Liver (tissue), 8 donors: ENCODE measurements at regions not wholly inside any gene's neighbourhood (a gene's known extent, or its start where the extent isn't known, plus 50 kb on each side); places are given as distances from the start of the nearest gene placed in this dataset.

Experiments
- DNase-seq: peaks from one replicate; pipeline ENCODE4 v3.0.0-alpha.2; 2017; ENCODE audit warnings: low spot score
- H3K27ac ChIP-seq, 2 donors: one replicate each; pipeline ENCODE4 v1.7.0; 2013; ENCODE audit warnings: inconsistent platforms in 2 of 2, low read length in 2 of 2, control low read depth in 1 of 2, low read depth in 1 of 2, mild to moderate bottlenecking in 1 of 2
- H3K27me3 ChIP-seq, 4 donors: one replicate each; pipeline versions ENCODE4 v1.6.1 to v1.7.0; 2013; ENCODE audit warnings: low read length in 3 of 4, inconsistent platforms in 1 of 4, mild to moderate bottlenecking in 1 of 4, moderate library complexity in 1 of 4; ENCODE audit not compliant: control insufficient read depth in 4 of 4, insufficient read depth in 4 of 4
- H3K36me3 ChIP-seq, 4 donors: one replicate each; pipeline versions ENCODE4 v1.6.1 to v1.7.0; 2013; ENCODE audit warnings: low read length in 3 of 4, mild to moderate bottlenecking in 3 of 4, low read depth in 1 of 4, moderate library complexity in 1 of 4; ENCODE audit not compliant: control insufficient read depth in 4 of 4, insufficient read depth in 3 of 4
- H3K4me1 ChIP-seq, 4 donors: one replicate each; pipeline versions ENCODE4 v1.6.1 to v1.7.0; 2013; ENCODE audit warnings: low read length in 3 of 4, mild to moderate bottlenecking in 3 of 4, moderate library complexity in 1 of 4; ENCODE audit not compliant: control insufficient read depth in 4 of 4, insufficient read depth in 4 of 4
- H3K4me3 ChIP-seq, 3 donors: one replicate each; pipeline versions ENCODE4 v1.6.1 to v1.7.0; 2013; ENCODE audit warnings: low read length in 3 of 3, control low read depth in 1 of 3, low read depth in 1 of 3, mild to moderate bottlenecking in 1 of 3
- H3K9ac ChIP-seq, 2 donors: one replicate each; pipeline ENCODE4 v1.7.0; 2013; ENCODE audit warnings: low read length in 2 of 2, mild to moderate bottlenecking in 2 of 2, moderate library complexity in 2 of 2, control low read depth in 1 of 2, low read depth in 1 of 2
- H3K9me3 ChIP-seq, 4 donors: one replicate each; pipeline versions ENCODE4 v1.6.1 to v1.7.0; 2013; ENCODE audit warnings: low read length in 3 of 4; ENCODE audit not compliant: control insufficient read depth in 4 of 4
- ATF3 ChIP-seq: IDR thresholded peaks from 2 replicates; pipeline ENCODE4 v1.6.1; 2016; ENCODE audit warnings: antibody characterized with exemption
- EGR1 ChIP-seq, 2 donors: IDR thresholded peaks; 2 replicates each; pipeline ENCODE4 v1.6.1; 2016 to 2018; ENCODE audit warnings: antibody characterized with exemption in 2 of 2, low read depth in 2 of 2
- FOXA1 ChIP-seq: IDR thresholded peaks from 2 replicates; pipeline ENCODE4 v1.6.1; 2016; ENCODE audit warnings: antibody characterized with exemption
- HNF4A ChIP-seq, 2 donors: conservative IDR thresholded peaks; 2 replicates each; pipeline ENCODE4 v1.6.1; 2016; ENCODE audit warnings: antibody characterized with exemption in 2 of 2, mild to moderate bottlenecking in 2 of 2
- HNF4G ChIP-seq: IDR thresholded peaks from 2 replicates; pipeline ENCODE4 v1.6.1; 2016; ENCODE audit warnings: antibody characterized with exemption
- JUND ChIP-seq, 2 donors: IDR thresholded peaks; 2 replicates each; pipeline ENCODE4 v1.6.1; 2016; ENCODE audit warnings: antibody characterized with exemption in 2 of 2
- MAX ChIP-seq: IDR thresholded peaks from 2 replicates; pipeline ENCODE4 v1.6.1; 2016; ENCODE audit warnings: antibody characterized with exemption
- NR2F2 ChIP-seq: IDR thresholded peaks from 2 replicates; pipeline ENCODE4 v1.6.1; 2016; ENCODE audit warnings: antibody characterized with exemption
- RAD21 ChIP-seq, 2 donors: IDR thresholded peaks; 2 replicates each; pipeline ENCODE4 v1.6.1; 2016; ENCODE audit warnings: antibody characterized with exemption in 2 of 2, mild to moderate bottlenecking in 2 of 2
- REST ChIP-seq: IDR thresholded peaks from 2 replicates; pipeline ENCODE4 v1.6.1; 2016; ENCODE audit warnings: antibody characterized with exemption, mild to moderate bottlenecking
- SP1 ChIP-seq: IDR thresholded peaks from 2 replicates; pipeline ENCODE4 v1.6.1; 2018; ENCODE audit warnings: antibody characterized with exemption, mild to moderate bottlenecking
- TAF1 ChIP-seq: conservative IDR thresholded peaks from 2 replicates; pipeline ENCODE4 v1.6.1; 2016; ENCODE audit warnings: antibody characterized with exemption, mild to moderate bottlenecking
- ZBTB33 ChIP-seq: IDR thresholded peaks from 2 replicates; pipeline ENCODE4 v1.6.1; 2016; ENCODE audit warnings: antibody characterized with exemption
- WGBS: extraction: QIAGEN DNeasy Blood & Tissue Kit; methylation state at CpG from one replicate; pipeline ENCODE4 v1.1.7; 2013; 5-methylcytosine and 5-hydroxymethylcytosine counted together
- TF ChIP-seq, protein P1 (sequence below): fragments of 150-350 bp; IDR thresholded peaks from 2 replicates; pipeline ENCODE4 v1.5.1; 2017; ENCODE audit warnings: improper control_type of control experiment, low read depth, low read length; ENCODE audit not compliant: missing input control
- donor health status: healthy.
- donor health status: healthy.
- donor health status: healthy.
- donor health status: healthy.
- donor health status: healthy.

DNA sequence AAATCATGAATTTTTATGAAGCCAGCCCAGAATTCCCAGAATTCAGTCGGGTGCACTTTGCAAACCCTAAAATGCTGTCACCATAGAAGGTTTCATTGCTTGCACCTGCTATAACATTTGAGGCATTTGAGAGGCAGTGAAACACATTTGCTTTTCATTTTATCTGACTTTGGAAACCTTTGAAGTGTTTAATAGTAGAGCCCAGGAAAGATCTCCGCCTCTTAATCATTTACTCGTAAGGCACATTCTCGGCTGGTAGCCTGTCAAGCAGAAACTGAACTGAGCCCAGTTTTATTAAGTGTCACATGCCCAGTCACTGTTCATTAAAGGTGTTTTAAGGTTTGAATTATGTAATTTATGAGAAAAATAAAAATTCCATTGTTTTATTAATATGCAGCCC lies 247.6 kb downstream of the EMX2 start:
- TF ChIP-seq HNF4A (conservative IDR thresholded peaks at IDR 0.05) (no peak), HNF4G (no peak), FOXA1 (no peak), EGR1 (IDR thresholded peaks at IDR 0.05; ENCODE audit: low read depth in 2 of 2) (no peak), ATF3 (no peak), ZBTB33 (no peak), TAF1 (no peak), NR2F2 (no peak)
- TF ChIP-seq, protein P1, sequence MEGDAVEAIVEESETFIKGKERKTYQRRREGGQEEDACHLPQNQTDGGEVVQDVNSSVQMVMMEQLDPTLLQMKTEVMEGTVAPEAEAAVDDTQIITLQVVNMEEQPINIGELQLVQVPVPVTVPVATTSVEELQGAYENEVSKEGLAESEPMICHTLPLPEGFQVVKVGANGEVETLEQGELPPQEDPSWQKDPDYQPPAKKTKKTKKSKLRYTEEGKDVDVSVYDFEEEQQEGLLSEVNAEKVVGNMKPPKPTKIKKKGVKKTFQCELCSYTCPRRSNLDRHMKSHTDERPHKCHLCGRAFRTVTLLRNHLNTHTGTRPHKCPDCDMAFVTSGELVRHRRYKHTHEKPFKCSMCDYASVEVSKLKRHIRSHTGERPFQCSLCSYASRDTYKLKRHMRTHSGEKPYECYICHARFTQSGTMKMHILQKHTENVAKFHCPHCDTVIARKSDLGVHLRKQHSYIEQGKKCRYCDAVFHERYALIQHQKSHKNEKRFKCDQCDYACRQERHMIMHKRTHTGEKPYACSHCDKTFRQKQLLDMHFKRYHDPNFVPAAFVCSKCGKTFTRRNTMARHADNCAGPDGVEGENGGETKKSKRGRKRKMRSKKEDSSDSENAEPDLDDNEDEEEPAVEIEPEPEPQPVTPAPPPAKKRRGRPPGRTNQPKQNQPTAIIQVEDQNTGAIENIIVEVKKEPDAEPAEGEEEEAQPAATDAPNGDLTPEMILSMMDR: no peak
- Histone ChIP-seq H3K4me3 (no peak overlapping the region), H3K9ac (no peak overlapping the region), H3K27ac (no peak overlapping the region), H3K4me1 (no peaks in the 10 kb centered on the region), H3K9me3 (no peaks in the 10 kb centered on the region), H3K27me3 (peaks cover 0 to 3% (median 1%) of the 10 kb centered on the region in 4 donors), H3K36me3 (no peaks in the 10 kb centered on the region)
- 74% methylated on average over 4 of the region's 4 CpGs for WGBS
- no peak for DNase-seq

GRCh38 chr10:117790621-117791020 lies 248.1 kb downstream of the EMX2 start:
- Histone ChIP-seq H3K4me1 (no peaks in the 10 kb centered on the region), H3K9me3 (no peaks in the 10 kb centered on the region), H3K36me3 (no peaks in the 10 kb centered on the region), H3K4me3 (no peak overlapping the region), H3K9ac (no peak overlapping the region), H3K27ac (no peak overlapping the region), H3K27me3 (peaks cover 0 to 3% (median 1%) of the 10 kb centered on the region in 4 donors)
- 51% methylated on average over 7 of the region's 7 CpGs for WGBS
- TF ChIP-seq HNF4G (no peak), SP1 (no peak)
- no peak for DNase-seq

DNA sequence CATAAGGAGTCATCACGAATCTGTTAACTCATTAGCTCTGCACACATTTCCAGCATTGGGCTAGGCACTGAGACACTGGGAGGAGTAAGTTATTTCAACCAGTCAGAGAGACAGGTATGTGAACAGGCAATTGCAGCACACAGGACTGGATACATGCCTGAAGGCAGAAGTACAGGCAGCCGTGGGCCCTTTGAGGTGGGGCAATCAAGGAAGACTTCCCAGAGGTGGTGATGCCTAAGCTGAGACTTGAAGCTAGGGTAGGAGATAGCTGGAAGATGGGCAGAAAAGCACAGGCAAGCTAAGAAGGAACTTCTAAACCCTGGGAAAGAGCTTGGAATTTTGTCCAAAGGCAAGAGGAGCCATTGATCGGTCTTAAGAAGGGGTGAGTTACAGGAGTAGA lies 249.7 kb downstream of the EMX2 start:
- Histone ChIP-seq H3K9ac (no peak overlapping the region), H3K36me3 (no peaks in the 10 kb centered on the region), H3K9me3 (no peaks in the 10 kb centered on the region), H3K4me3 (no peak overlapping the region), H3K27ac (no peak overlapping the region), H3K4me1 (no peaks in the 10 kb centered on the region), H3K27me3 (peaks cover 0 to 3% (median 1%) of the 10 kb centered on the region in 4 donors)
- TF ChIP-seq REST (no peak), NR2F2 (no peak), JUND (IDR thresholded peaks at IDR 0.05) (no peak), ATF3 (no peak), HNF4A (conservative IDR thresholded peaks at IDR 0.05) (no peak), TAF1 (no peak), MAX (no peak), RAD21 (IDR thresholded peaks at IDR 0.05) (no peak), SP1 (no peak), EGR1 (IDR thresholded peaks at IDR 0.05; ENCODE audit: low read depth in 2 of 2) (no peak)
- TF ChIP-seq, protein P1: no peak
- DNase-seq: no peak
- 71% methylated on average over 3 of the region's 3 CpGs for WGBS
